ENCODE measurements at regions not wholly inside any gene's neighbourhood (a gene's known extent, or its start where the extent isn't known, plus 50 kb on each side); places are given as distances from the start of the nearest gene placed in this dataset.
"Not testable (repeated sequence)": the region's sequence is repeated elsewhere in the genome, so short reads cannot be mapped to it uniquely, and the experiment has no call there.

DNA sequence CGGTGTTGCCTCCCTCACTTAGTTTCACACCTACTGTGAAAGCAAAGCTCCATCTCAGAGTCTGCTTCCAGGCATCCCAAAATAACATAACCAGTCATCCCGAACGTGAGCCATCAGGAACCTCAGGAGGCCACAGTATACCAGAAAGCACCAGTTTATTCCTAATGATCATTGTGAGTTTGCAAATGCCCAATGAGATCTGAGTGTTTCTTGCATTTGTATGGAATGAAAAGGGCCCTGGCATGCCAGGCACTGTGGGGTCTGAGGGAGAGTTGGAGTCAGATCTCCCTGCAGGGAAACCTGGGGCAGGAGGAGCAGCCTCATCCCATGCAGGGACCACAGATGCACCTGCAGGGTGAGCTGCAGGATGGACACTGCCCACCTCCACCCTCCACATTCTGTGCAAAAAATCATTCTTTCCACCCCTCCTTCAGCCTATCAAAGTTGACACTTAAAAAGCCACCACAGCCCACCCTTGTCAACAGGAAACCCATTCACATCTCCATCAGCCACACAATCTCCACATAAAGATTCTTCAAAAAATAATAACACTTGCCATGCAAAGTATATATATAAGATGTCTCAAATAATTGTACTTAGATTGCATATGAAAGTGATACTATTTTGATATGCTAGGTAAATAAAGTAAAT lies 112.3 kb downstream of the GGTLC2 start:
- not testable (repeated sequence) for DNase-seq (ENCODE audit: low read depth in 3 of 3)

DNA sequence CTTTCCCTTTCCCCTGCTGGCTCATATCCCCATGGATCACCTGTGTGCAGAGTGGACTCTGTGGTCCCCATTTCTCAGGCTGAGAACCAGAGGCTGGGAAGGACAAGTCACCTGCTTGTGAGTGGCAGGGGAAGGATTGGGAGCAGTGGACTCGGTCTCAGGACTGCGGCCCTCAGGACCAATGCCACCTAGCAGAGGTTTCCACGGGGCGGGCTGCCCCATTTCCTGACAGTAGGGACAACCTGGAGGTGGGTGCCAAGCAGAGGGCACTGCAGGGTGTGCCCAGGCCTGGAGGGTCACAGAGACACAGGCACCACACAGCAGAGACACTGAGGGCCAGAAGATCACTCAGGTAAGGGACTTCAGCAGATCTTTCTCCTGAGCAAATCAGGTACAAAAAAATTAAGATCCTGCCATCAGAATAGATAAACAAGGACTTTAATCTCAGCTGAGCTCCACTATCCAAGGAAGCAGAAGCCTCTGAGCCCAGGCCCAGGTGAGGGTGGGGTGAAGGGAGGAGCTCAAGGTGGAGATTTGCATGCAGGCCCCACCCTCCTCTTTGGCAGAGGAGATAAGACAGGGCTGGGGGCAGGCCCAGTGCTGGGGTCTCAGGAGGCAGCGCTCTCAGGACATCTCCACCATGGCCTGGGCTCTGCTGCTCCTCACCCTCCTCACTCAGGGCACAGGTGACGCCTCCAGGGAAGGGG lies 113.8 kb downstream of the GGTLC2 start:
- not testable (repeated sequence) for DNase-seq (ENCODE audit: low read depth in 3 of 3)

DNA sequence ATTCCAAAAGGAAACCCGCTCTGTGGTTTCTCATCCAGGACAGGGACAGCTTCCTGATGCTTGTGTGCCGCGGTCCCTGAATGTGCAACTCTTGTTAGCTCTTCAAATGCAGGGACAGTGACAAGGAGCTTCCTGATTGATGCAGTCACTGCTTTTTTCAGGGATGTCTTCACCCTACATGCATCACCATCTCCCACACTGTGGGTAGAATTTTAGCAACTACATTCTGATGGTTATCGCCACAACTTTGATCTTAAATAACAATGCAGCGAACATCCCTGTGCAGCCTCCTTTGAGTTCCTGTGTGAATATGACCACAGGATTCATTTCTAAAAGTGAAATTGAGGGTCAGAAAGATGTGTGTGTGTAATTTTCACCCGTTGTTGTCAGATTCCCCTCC lies 115.0 kb downstream of the GGTLC2 start:
- DNase-seq (ENCODE audit: low read depth in 3 of 3), result no peak

GRCh38 chr22:22759889-22760546 lies 115.6 kb downstream of the GGTLC2 start:
- DNase-seq (ENCODE audit: low read depth in 3 of 3), result no peak

DNA sequence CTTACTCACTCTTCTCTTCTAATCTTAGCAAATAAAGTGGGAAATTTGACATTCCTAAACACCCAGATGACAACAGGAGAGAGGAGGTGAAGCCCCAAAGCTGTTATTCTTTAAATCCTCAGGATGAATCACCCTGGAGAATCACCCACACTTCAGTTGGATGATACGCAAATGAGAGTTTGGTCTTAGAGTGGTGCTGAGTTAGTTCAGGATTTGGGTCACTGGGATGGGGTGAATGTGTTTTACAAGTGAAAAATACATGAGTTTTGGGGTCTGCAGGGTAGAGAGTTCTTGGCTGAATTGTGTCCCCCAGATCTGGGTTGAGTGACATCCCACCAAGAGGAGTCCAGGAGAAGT lies 117.2 kb downstream of the GGTLC2 start:
- no peak for DNase-seq (ENCODE audit: low read depth in 3 of 3)

DNA sequence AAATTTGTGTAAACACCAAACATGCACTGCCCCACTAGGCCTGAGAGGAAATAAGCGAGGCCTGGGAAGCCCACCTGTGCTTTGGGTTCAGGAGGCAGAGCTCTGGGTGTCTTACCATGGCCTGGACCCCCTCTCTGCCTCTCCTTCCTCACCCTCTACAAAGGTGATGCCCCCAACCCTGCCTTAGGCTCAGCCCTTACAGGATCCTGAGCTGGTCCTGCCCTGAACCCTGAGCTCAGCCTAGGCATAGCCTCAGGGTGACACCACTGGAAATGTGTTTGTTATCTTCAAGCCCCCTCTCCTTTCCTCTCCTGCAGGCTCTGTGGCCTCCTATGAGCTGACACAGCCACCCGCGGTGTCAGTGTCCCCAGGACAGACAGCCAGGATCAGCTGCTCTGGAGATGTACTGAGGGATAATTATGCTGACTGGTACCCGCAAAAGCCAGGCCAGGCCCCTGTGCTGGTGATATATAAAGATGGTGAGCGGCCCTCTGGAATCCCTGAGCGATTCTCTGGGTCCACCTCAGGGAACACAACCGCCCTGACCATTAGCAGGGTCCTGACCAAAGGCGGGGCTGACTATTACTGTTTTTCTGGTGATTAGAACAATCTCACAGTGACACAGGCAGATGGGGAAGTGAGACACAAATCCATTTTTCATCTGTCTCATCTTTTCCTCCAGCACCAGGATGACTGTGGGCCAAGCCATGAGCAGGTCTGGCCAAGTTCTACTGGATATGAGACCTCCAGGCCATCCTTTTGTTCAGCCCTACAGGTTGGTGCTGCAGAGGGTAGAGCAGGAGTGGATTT lies 117.8 kb downstream of the GGTLC2 start:
- no peak for DNase-seq (ENCODE audit: low read depth in 3 of 3)

DNA sequence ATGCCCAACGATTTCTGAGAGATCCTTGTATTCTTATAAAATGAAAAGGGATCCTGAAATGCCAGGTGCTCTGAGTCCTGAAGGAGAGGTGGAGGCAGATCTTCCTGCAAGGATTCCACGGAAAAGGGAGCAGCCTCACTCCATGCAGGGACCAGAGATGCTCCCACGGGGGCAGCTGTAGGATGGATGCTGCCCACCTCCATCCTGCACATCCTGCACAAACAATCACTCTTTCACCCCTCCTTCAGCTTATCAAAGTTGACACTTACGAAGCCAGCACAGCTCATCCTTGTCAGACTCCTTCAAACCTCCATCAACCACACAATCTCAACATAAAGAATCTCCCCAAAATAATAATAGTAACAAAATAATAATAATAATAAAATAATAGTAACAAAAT lies 119.1 kb downstream of the GGTLC2 start:
- no peak for DNase-seq (ENCODE audit: low read depth in 3 of 3)

DNA sequence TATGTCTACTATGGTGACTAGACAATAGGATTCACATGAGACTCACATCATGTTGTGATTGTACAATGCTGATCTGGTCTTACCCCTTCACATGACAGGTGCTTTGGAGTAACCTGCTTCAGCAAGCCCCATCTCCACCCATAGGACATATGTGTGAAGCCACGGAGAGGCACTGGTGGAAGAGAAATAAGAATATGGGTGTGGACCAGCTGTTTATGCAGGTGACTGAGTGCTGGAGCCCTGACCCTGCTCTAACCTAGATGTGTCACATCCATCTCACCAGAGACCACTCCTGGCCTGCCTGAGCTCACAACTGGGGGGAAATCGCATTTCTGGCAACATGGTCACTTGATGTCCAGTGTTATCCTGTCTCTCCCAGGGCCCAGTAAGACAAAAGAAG lies 119.7 kb downstream of the GGTLC2 start:
- no peak for DNase-seq (ENCODE audit: low read depth in 3 of 3)

DNA sequence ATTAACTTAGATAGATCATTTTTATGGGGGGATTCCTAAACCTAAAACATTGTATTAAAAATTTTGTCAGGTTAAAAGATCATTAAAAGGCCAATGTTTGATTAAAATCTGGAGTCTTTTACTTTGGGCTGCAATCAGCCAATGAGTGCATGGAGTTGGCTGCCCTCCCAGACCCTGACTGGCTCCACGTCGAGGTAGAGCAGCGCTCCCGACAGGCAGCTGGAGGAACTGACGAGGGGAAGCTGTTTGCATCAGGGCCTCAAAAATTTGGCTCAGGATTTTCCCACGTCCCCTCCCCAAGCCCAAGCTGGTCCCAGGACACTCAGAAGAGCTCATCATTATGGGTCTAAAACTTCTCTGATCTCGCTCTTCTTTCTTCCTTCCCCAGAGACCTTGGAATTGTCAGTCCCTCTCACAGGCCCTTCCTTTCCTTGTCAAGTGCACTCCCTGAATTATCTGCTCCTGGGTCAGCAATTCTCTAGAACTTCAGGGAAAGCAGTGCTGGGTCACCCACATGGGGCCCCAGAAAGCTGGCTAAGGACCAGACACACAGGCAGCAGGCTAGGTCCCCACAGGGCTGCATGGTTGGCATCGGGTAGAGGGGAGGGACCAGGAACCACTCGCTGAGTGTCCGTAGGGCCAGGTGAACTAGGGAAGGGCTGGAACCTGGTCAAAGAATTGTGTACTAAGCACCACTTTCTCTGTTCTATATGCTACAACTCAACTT lies 119.6 kb upstream of the IGLL5 start:
- DNase-seq (ENCODE audit: low read depth in 3 of 3), result no peak

GRCh38 chr22:22768885-22769284 lies 118.7 kb upstream of the IGLL5 start:
- DNase-seq (ENCODE audit: low read depth in 3 of 3), result no peak

- DNase-seq (ENCODE audit: low read depth in 3 of 3), result no peak
Measured at GRCh38 chr22:22769434-22770279, 118.0 kb upstream of the IGLL5 start.

GRCh38 chr22:22770280-22770871 lies 117.2 kb upstream of the IGLL5 start:
- DNase-seq (ENCODE audit: low read depth in 3 of 3), result peak in 2 of 3 experiments; percentile 23 to 49

GRCh38 chr22:22770881-22771280 lies 116.7 kb upstream of the IGLL5 start:
- DNase-seq (ENCODE audit: low read depth in 3 of 3), result no peak

- DNase-seq (ENCODE audit: low read depth in 3 of 3), result no peak
Measured at GRCh38 chr22:22771696-22772377, 115.8 kb upstream of the IGLL5 start.

- no peak for DNase-seq (ENCODE audit: low read depth in 3 of 3)
Measured at GRCh38 chr22:22772396-22772795, 115.2 kb upstream of the IGLL5 start.

- DNase-seq (ENCODE audit: low read depth in 3 of 3), result no peak
Measured at GRCh38 chr22:22772883-22773282, 114.7 kb upstream of the IGLL5 start.

DNA sequence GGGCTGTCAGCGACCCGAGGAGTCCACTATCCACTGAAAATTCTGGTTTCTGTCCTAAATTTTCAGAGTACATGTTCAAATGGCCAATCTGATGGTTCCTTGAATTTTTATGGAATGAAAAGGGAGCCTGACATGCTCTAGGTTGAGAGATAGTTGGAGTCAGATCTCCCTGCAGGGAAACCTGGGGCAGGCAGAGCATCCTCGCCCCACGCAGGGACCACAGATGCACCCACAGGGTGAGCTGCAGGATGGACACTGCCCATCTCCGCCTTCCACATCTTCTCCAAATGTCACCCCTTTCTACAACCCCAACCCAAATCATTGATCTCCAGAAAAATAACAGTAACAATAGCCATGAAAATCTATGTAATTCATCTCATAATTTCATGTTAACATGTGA lies 114.2 kb upstream of the IGLL5 start:
- DNase-seq (ENCODE audit: low read depth in 3 of 3), result no peak

DNA sequence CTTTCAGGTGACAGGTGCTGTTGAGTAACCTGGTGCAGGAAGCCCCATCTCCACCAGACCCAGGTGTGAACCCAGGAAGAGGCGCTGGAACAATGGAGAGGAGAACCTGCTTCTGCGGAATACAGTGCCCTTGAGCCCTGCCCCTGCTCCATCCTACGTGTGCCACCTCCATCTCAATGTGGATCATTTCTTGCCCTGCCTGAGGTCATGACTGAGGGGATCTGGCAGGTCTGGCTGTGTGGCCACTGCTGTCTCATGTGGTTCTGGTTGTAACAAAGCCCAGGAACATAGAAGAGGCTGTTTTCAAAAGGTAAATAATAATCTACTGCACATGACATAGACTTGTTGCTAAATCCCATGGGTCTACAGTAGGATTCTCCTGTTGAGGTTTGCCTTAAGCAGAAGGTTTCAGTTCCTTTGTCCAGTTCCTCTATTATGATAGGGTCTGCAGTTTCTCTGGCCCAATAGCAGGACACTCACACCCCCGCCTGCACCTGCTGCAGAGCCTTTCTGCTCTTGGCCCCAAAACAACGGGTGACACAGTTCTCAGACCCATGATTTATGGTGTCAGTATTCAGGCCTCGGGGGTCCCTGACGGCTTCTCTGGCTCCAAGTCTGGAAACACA lies 113.5 kb upstream of the IGLL5 start:
- DNase-seq (ENCODE audit: low read depth in 3 of 3), result no peak

- not testable (repeated sequence) for DNase-seq (ENCODE audit: low read depth in 3 of 3)
Measured at GRCh38 chr22:22774762-22775161, 112.9 kb upstream of the IGLL5 start.

Data from stimulated activated CD4-positive, alpha-beta T cell treated with anti-CD3 and anti-CD28 coated beads, TNF-alpha, amount 100 ng/mL, for 24 hours (primary cell).